ENCODE measurements at regions not wholly inside any gene's neighbourhood (a gene's known extent, or its start where the extent isn't known, plus 50 kb on each side); places are given as distances from the start of the nearest gene placed in this dataset.

- H3K9me3 ChIP-seq (ENCODE audit: control insufficient read depth in 2 of 2, low read length in 2 of 2), result no peaks in the 10 kb centered on the region
- H3K4me1 ChIP-seq (ENCODE audit: control insufficient read depth, insufficient read depth, low read length), result no peaks in the 10 kb centered on the region
- no peaks in the 10 kb centered on the region for H3K27me3 ChIP-seq (ENCODE audit: control insufficient read depth in 1 of 2, insufficient read depth in 2 of 2, low read length in 2 of 2)
- no peak overlapping the region for H3K4me3 ChIP-seq (ENCODE audit: low read length in 2 of 2)
- no peak overlapping the region for H3K9ac ChIP-seq (ENCODE audit: low read length in 2 of 2)
- H3K36me3 ChIP-seq (ENCODE audit: control insufficient read depth in 2 of 2, insufficient read depth in 2 of 2, low read length in 2 of 2), result no peaks in the 10 kb centered on the region
- H3K27ac ChIP-seq (ENCODE audit: low read length), result no peak overlapping the region
These were observed 326.4 kb downstream of the MEI4 start for GRCh38 chr6:77979204-77979603.

GRCh38 chr6:77986380-77987034 is 333.7 kb downstream of the MEI4 start:
- no peaks in the 10 kb centered on the region for H3K27me3 ChIP-seq (ENCODE audit: control insufficient read depth in 1 of 2, insufficient read depth in 2 of 2, low read length in 2 of 2)
- H3K4me1 ChIP-seq (ENCODE audit: control insufficient read depth, insufficient read depth, low read length), result no peaks in the 10 kb centered on the region
- H3K4me3 ChIP-seq (ENCODE audit: low read length in 2 of 2), result no peak overlapping the region
- no peak overlapping the region for H3K9ac ChIP-seq (ENCODE audit: low read length in 2 of 2)
- no peaks in the 10 kb centered on the region for H3K36me3 ChIP-seq (ENCODE audit: control insufficient read depth in 2 of 2, insufficient read depth in 2 of 2, low read length in 2 of 2)
- peaks cover 0 to 6% of the 10 kb centered on the region in 2 donors for H3K9me3 ChIP-seq (ENCODE audit: control insufficient read depth in 2 of 2, low read length in 2 of 2)
- H3K27ac ChIP-seq (ENCODE audit: low read length), result no peak overlapping the region

DNA sequence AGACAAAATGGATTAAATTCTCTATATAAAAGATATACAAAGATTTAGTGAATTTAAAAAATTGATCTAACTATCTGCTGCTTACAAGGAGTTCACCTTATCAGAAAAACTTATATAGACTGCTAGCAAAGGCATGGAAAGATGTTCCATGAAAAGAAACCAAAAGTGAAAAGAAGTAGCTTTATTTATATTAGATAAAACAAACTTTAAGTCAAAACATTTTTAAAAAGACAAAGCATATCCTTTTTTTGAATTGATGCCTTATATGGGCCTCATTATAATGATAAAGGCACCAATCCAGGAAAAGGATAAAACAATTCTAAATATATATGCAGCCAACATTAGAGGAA is 334.2 kb downstream of the MEI4 start:
- H3K36me3 ChIP-seq (ENCODE audit: control insufficient read depth in 2 of 2, insufficient read depth in 2 of 2, low read length in 2 of 2), result no peaks in the 10 kb centered on the region
- no peak overlapping the region for H3K9ac ChIP-seq (ENCODE audit: low read length in 2 of 2)
- H3K4me3 ChIP-seq (ENCODE audit: low read length in 2 of 2), result no peak overlapping the region
- no peak overlapping the region for H3K27ac ChIP-seq (ENCODE audit: low read length)
- no peaks in the 10 kb centered on the region for H3K27me3 ChIP-seq (ENCODE audit: control insufficient read depth in 1 of 2, insufficient read depth in 2 of 2, low read length in 2 of 2)
- H3K4me1 ChIP-seq (ENCODE audit: control insufficient read depth, insufficient read depth, low read length), result no peaks in the 10 kb centered on the region
- H3K9me3 ChIP-seq (ENCODE audit: control insufficient read depth in 2 of 2, low read length in 2 of 2), result peaks cover 0 to 6% of the 10 kb centered on the region in 2 donors

GRCh38 chr6:78010130-78010529 is 357.3 kb downstream of the MEI4 start:
- no peaks in the 10 kb centered on the region for H3K4me1 ChIP-seq (ENCODE audit: control insufficient read depth, insufficient read depth, low read length)
- no peak overlapping the region for H3K4me3 ChIP-seq (ENCODE audit: low read length in 2 of 2)
- H3K9me3 ChIP-seq (ENCODE audit: control insufficient read depth in 2 of 2, low read length in 2 of 2), result no peaks in the 10 kb centered on the region
- H3K27ac ChIP-seq (ENCODE audit: low read length), result no peak overlapping the region
- H3K36me3 ChIP-seq (ENCODE audit: control insufficient read depth in 2 of 2, insufficient read depth in 2 of 2, low read length in 2 of 2), result no peaks in the 10 kb centered on the region
- no peaks in the 10 kb centered on the region for H3K27me3 ChIP-seq (ENCODE audit: control insufficient read depth in 1 of 2, insufficient read depth in 2 of 2, low read length in 2 of 2)
- no peak overlapping the region for H3K9ac ChIP-seq (ENCODE audit: low read length in 2 of 2)

DNA sequence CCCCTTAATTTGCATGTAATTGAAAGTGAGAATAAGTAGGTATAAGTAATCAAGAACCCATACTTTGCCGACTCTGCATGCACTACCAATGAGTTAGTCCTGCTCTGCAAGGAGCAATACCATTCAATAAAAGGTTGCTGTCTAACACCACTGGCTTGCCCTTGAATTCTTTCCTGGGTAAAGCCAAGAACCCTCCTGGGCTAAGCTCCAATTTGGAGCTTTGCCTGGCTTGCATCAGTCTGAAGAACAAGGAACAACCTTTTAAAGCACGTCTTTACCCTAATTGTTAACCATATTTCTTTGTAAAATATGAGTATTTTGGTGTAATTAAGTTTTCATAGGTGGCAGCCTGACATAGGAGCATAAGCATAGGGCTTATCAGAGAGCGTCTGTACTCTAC is 367.7 kb downstream of the MEI4 start:
- no peak overlapping the region for H3K27ac ChIP-seq (ENCODE audit: low read length)
- no peaks in the 10 kb centered on the region for H3K4me1 ChIP-seq (ENCODE audit: control insufficient read depth, insufficient read depth, low read length)
- H3K36me3 ChIP-seq (ENCODE audit: control insufficient read depth in 2 of 2, insufficient read depth in 2 of 2, low read length in 2 of 2), result no peaks in the 10 kb centered on the region
- H3K4me3 ChIP-seq (ENCODE audit: low read length in 2 of 2), result no peak overlapping the region
- H3K9ac ChIP-seq (ENCODE audit: low read length in 2 of 2), result no peak overlapping the region
- H3K9me3 ChIP-seq (ENCODE audit: control insufficient read depth in 2 of 2, low read length in 2 of 2), result no peaks in the 10 kb centered on the region
- H3K27me3 ChIP-seq (ENCODE audit: control insufficient read depth in 1 of 2, insufficient read depth in 2 of 2, low read length in 2 of 2), result no peaks in the 10 kb centered on the region

DNA sequence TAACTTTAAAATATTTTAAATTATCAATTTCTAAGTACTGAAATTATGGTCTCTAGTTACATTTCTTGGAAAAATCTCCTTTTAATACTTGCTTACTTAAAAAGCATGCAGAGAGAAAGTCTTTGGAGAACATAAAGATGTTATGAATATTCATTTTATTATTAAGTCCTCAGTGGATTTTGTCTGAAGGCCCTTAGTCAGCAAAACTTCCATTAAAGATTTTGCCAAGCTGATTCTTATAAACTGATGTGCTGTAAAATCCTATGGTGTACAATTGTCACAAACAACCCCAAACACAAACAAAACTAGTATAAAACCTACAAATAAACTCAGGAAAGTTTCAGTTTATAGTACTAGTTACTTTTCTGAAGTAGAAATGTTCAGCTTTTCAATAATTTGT is 372.7 kb downstream of the MEI4 start:
- H3K27ac ChIP-seq (ENCODE audit: low read length), result no peak overlapping the region
- no peaks in the 10 kb centered on the region for H3K36me3 ChIP-seq (ENCODE audit: control insufficient read depth in 2 of 2, insufficient read depth in 2 of 2, low read length in 2 of 2)
- H3K27me3 ChIP-seq (ENCODE audit: control insufficient read depth in 1 of 2, insufficient read depth in 2 of 2, low read length in 2 of 2), result no peaks in the 10 kb centered on the region
- H3K9me3 ChIP-seq (ENCODE audit: control insufficient read depth in 2 of 2, low read length in 2 of 2), result no peaks in the 10 kb centered on the region
- H3K4me3 ChIP-seq (ENCODE audit: low read length in 2 of 2), result no peak overlapping the region
- no peaks in the 10 kb centered on the region for H3K4me1 ChIP-seq (ENCODE audit: control insufficient read depth, insufficient read depth, low read length)
- H3K9ac ChIP-seq (ENCODE audit: low read length in 2 of 2), result no peak overlapping the region

DNA sequence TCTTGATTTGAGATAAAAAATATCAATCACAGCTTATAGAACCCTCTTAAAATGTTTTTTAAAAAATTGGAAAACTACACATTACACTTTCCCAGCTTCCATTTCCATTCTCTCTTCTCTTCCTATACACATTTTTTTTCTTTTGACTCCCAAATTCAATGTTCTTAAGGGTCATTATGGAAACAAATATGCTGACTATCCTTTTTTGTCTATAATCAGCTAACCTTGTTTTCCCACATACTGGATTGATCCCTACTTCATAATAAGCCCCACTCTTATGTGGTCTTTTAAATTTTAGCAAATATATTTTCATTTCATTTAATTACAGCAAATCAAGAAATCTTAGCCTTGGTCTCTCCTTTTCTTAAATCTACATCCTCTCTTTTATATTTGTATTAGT is 378.4 kb downstream of the MEI4 start:
- Histone ChIP-seq H3K27me3 (ENCODE audit: control insufficient read depth in 1 of 2, insufficient read depth in 2 of 2, low read length in 2 of 2) (no peaks in the 10 kb centered on the region), H3K27ac (ENCODE audit: low read length) (no peak overlapping the region), H3K9ac (ENCODE audit: low read length in 2 of 2) (no peak overlapping the region), H3K9me3 (ENCODE audit: control insufficient read depth in 2 of 2, low read length in 2 of 2) (no peaks in the 10 kb centered on the region), H3K36me3 (ENCODE audit: control insufficient read depth in 2 of 2, insufficient read depth in 2 of 2, low read length in 2 of 2) (no peaks in the 10 kb centered on the region), H3K4me3 (ENCODE audit: low read length in 2 of 2) (no peak overlapping the region), H3K4me1 (ENCODE audit: control insufficient read depth, insufficient read depth, low read length) (no peaks in the 10 kb centered on the region)

DNA sequence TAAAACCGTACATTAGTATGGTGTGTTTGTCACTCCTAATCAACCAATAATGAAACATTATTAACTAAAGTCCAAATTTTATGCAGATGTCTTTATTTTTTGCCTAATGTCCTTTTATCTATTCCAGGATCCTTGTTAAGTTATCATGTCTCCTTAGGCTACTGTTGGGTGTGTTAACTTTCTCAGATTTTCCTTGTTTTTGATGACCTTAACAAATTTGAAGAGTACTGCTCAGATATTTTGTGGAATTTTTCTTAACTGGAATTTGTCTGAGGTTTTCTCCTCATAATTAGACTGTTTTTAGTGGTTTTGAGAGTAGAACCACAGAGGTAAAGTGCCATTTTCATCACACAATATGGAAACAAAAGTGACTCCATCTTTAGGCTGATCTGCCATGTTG is 406.3 kb downstream of the MEI4 start:
- Histone ChIP-seq H3K9ac (ENCODE audit: low read length in 2 of 2) (no peak overlapping the region), H3K27ac (ENCODE audit: low read length) (no peak overlapping the region), H3K9me3 (ENCODE audit: control insufficient read depth in 2 of 2, low read length in 2 of 2) (no peaks in the 10 kb centered on the region), H3K4me3 (ENCODE audit: low read length in 2 of 2) (no peak overlapping the region), H3K4me1 (ENCODE audit: control insufficient read depth, insufficient read depth, low read length) (no peaks in the 10 kb centered on the region), H3K27me3 (ENCODE audit: control insufficient read depth in 1 of 2, insufficient read depth in 2 of 2, low read length in 2 of 2) (no peaks in the 10 kb centered on the region), H3K36me3 (ENCODE audit: control insufficient read depth in 2 of 2, insufficient read depth in 2 of 2, low read length in 2 of 2) (no peaks in the 10 kb centered on the region)

DNA sequence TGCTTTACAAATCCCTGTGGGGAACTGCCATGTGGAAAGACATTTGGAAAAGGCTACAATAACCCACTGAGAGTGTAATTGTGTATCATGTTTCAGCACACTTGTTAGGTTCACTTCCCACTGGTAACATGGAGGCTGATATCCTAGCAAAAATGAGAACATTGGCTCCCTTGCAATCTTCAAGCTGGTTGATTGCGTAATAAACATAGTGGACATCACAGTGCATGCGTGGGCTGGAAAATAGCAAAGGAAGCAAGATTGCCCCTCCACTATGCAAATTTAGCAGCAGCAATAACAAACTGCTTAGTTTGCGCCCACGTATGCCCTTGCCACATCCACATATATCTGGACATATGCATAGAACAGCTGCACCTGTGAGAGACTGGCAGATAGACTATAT is 410.2 kb downstream of the MEI4 start:
- no peaks in the 10 kb centered on the region for H3K9me3 ChIP-seq (ENCODE audit: control insufficient read depth in 2 of 2, low read length in 2 of 2)

GRCh38 chr6:78076371-78076770 is 423.5 kb downstream of the MEI4 start:
- Histone ChIP-seq H3K27me3 (ENCODE audit: control insufficient read depth in 1 of 2, insufficient read depth in 2 of 2, low read length in 2 of 2) (no peaks in the 10 kb centered on the region), H3K4me1 (ENCODE audit: control insufficient read depth, insufficient read depth, low read length) (no peaks in the 10 kb centered on the region), H3K9ac (ENCODE audit: low read length in 2 of 2) (no peak overlapping the region), H3K9me3 (ENCODE audit: control insufficient read depth in 2 of 2, low read length in 2 of 2) (no peaks in the 10 kb centered on the region), H3K27ac (ENCODE audit: low read length) (no peak overlapping the region), H3K36me3 (ENCODE audit: control insufficient read depth in 2 of 2, insufficient read depth in 2 of 2, low read length in 2 of 2) (no peaks in the 10 kb centered on the region), H3K4me3 (ENCODE audit: low read length in 2 of 2) (no peak overlapping the region)

More for the DNA sequence above, 410.2 kb downstream of the MEI4 start:
- Histone ChIP-seq H3K27ac (ENCODE audit: low read length) (no peak overlapping the region), H3K4me3 (ENCODE audit: low read length in 2 of 2) (no peak overlapping the region), H3K4me1 (ENCODE audit: control insufficient read depth, insufficient read depth, low read length) (no peaks in the 10 kb centered on the region), H3K9ac (ENCODE audit: low read length in 2 of 2) (no peak overlapping the region), H3K36me3 (ENCODE audit: control insufficient read depth in 2 of 2, insufficient read depth in 2 of 2, low read length in 2 of 2) (no peaks in the 10 kb centered on the region), H3K27me3 (ENCODE audit: control insufficient read depth in 1 of 2, insufficient read depth in 2 of 2, low read length in 2 of 2) (no peaks in the 10 kb centered on the region)

DNA sequence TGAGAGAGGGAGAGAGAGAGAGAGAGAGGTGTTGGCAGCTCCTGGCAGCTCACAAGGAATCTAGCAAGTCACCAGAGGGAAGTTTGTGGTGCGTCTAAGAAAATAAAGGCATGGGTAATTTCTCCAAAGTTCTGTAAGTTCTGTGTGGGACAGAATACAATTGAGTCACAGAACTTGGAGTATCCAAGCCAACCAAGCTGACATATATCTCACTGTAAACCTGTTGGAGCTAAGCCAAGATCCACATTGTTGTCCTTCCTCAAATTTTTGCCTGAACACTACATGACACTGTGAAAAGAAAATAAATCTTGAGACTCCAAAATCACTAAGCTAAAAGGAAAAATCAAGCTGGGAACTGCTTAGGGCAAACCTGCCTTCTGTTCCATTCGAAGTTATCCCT is 436.7 kb downstream of the MEI4 start:
- Histone ChIP-seq H3K4me1 (ENCODE audit: control insufficient read depth, insufficient read depth, low read length) (no peaks in the 10 kb centered on the region), H3K27ac (ENCODE audit: low read length) (no peak overlapping the region), H3K27me3 (ENCODE audit: control insufficient read depth in 1 of 2, insufficient read depth in 2 of 2, low read length in 2 of 2) (no peaks in the 10 kb centered on the region), H3K4me3 (ENCODE audit: low read length in 2 of 2) (no peak overlapping the region), H3K9ac (ENCODE audit: low read length in 2 of 2) (no peak overlapping the region), H3K36me3 (ENCODE audit: control insufficient read depth in 2 of 2, insufficient read depth in 2 of 2, low read length in 2 of 2) (no peaks in the 10 kb centered on the region), H3K9me3 (ENCODE audit: control insufficient read depth in 2 of 2, low read length in 2 of 2) (no peaks in the 10 kb centered on the region)

All from stomach smooth muscle (tissue), 2 donors.